K562 (cell line): ENCODE measurements at regions not wholly inside any gene's neighbourhood (a gene's known extent, or its start where the extent isn't known, plus 50 kb on each side); places are given as distances from the start of the nearest gene placed in this dataset.

Experiments used
- ATAC-seq: fragments of 200-7000 bp; cut with Tn5 transposase; 3 replicates; pipeline ENCODE4 v1.9.1; 2020; ENCODE audit warnings: moderate library complexity
- BruUV-seq: library from RNA; stranded (reverse); fragments of 400-500 nt; replicated peaks from 2 replicates; lab custom pipeline; 2021; lab: Mats Ljungman, UMichigan
- CTCF ChIA-PET: fragments of 300-600 bp; formaldehyde crosslinking; extraction: SDS; loops from one replicate; lab custom pipeline; 2021; ENCODE audit warnings: low intra/inter-chr PET ratio; lab: Yijun Ruan, JAX
- POLR2A ChIA-PET: fragments of 300-600, 350-650 bp; sonication (Branson Sonifier 250); formaldehyde crosslinking; extraction: SDS; loops from one replicate; lab custom pipeline; 2021; ENCODE audit warnings: antibody characterized with exemption, inconsistent platforms; lab: Yijun Ruan, JAX
- DNase-seq, 4 experiments: peaks; one replicate each; pipeline versions ENCODE4 v3.0.0 to v3.0.0-alpha.2; 2011 to 2018; ENCODE audit warnings: low spot score in 3 of 4, mixed read lengths in 3 of 4; ENCODE audit errors: extremely low read depth in 1 of 4
- FAIRE-seq: peaks from 2 replicates; lab custom pipeline; 2011; peaks lifted over from hg19 to GRCh38; lab: Jason Lieb, UNC
- H2AFZ ChIP-seq: 2 replicates; pipeline ENCODE4 v1.6.0; 2011; ENCODE audit warnings: low read depth, low read length, control low read depth, inconsistent platforms
- H3K27ac ChIP-seq: fragments of 200-600 bp; 3 replicates; pipeline ENCODE4 v1.8.0; 2011; ENCODE audit warnings: low read depth, mild to moderate bottlenecking, control low read depth, inconsistent platforms, low read length, moderate library complexity, mixed read lengths; ENCODE audit errors: extremely low read depth
- H3K27me3 ChIP-seq, 2 experiments: fragments of 300-600 bp in 1 of 2; 2 replicates in 1 of 2; 3 replicates in 1 of 2; pipeline versions ENCODE4 v1.6.0 to v1.8.0; 2011; ENCODE audit warnings: inconsistent platforms in 2 of 2, low read length in 2 of 2, mild to moderate bottlenecking in 1 of 2, mixed read lengths in 1 of 2, moderate library complexity in 1 of 2; ENCODE audit not compliant: control insufficient read depth in 2 of 2, insufficient read depth in 2 of 2
- H3K36me3 ChIP-seq: fragments of 300-600 bp; 3 replicates; pipeline ENCODE4 v1.8.0; 2011; ENCODE audit warnings: mild to moderate bottlenecking, low read length, inconsistent platforms; ENCODE audit not compliant: control insufficient read depth, insufficient read depth
- H3K4me1 ChIP-seq, 2 experiments: fragments of 200-600 bp in 1 of 2; replicated peaks in 1 of 2; 2 replicates in 1 of 2; 3 replicates in 1 of 2; pipeline versions ENCODE4 v1.5.1 to v1.8.0; 2011; ENCODE audit warnings: inconsistent platforms in 2 of 2, low read length in 2 of 2, mild to moderate bottlenecking in 1 of 2, mixed read lengths in 1 of 2, moderate library complexity in 1 of 2; ENCODE audit not compliant: control insufficient read depth in 2 of 2, insufficient read depth in 2 of 2
- H3K4me2 ChIP-seq: 2 replicates; pipeline ENCODE4 v1.6.1; 2011; ENCODE audit warnings: low read length, control low read depth, inconsistent platforms, mixed read lengths; ENCODE audit not compliant: insufficient read depth
- H3K4me3 ChIP-seq: fragments of 200-600 bp; sonication (generic), shearing (Covaris generic); 2 replicates; pipeline ENCODE4 v1.5.1; 2016; ENCODE audit warnings: control low read depth, inconsistent platforms
- H3K79me2 ChIP-seq: fragments of 200-600 bp; 3 replicates; pipeline ENCODE4 v1.8.0; 2011; ENCODE audit warnings: low read length, inconsistent platforms; ENCODE audit not compliant: control insufficient read depth, insufficient read depth
- H3K9ac ChIP-seq, 2 experiments: 2 replicates each; pipeline versions ENCODE4 v1.6.0 to v1.6.1; 2011; ENCODE audit warnings: low read depth in 2 of 2, low read length in 2 of 2, control low read depth in 1 of 2, inconsistent platforms in 1 of 2, mild to moderate bottlenecking in 1 of 2, mixed read lengths in 1 of 2; ENCODE audit not compliant: insufficient read depth in 1 of 2
- H3K9me1 ChIP-seq: one replicate; pipeline ENCODE4 v1.6.0; 2011; ENCODE audit warnings: inconsistent platforms, mild to moderate bottlenecking, low read length, moderate library complexity; ENCODE audit not compliant: control insufficient read depth, insufficient read depth
- H3K9me3 ChIP-seq: replicated peaks from 2 replicates; pipeline ENCODE4 v1.5.1; 2011; ENCODE audit warnings: low read depth, low read length, inconsistent platforms; ENCODE audit not compliant: control insufficient read depth, insufficient read depth
- H4K20me1 ChIP-seq: replicated peaks from 2 replicates; pipeline ENCODE4 v1.6.1; 2011; ENCODE audit warnings: low read length, inconsistent platforms, mixed read lengths; ENCODE audit not compliant: control insufficient read depth, insufficient read depth
- ARID1B ChIP-seq: fragments of 450-650 bp; IDR thresholded peaks from 2 replicates; pipeline ENCODE4 v1.6.1; 2016; ENCODE audit warnings: antibody characterized with exemption, mild to moderate bottlenecking, inconsistent platforms
- EGR1 ChIP-seq: fragments of 450-650 bp; conservative IDR thresholded peaks from 2 replicates; pipeline ENCODE4 v1.6.1; 2017; ENCODE audit warnings: mild to moderate bottlenecking
- POLR2AphosphoS2 ChIP-seq: IDR thresholded peaks from 2 replicates; pipeline ENCODE4 v1.6.1; 2012; ENCODE audit warnings: low read length, improper control_type of control experiment
- POLR3G ChIP-seq: IDR thresholded peaks from 2 replicates; pipeline ENCODE4 v1.6.1; 2011; ENCODE audit not compliant: insufficient read length, insufficient replicate concordance; ENCODE audit errors: extremely low read depth
- TAL1 ChIP-seq: fragments of 450-650 bp; IDR thresholded peaks from 2 replicates; pipeline ENCODE4 v1.6.1; 2016; ENCODE audit warnings: mild to moderate bottlenecking
- TSHZ1 ChIP-seq: fragments of 250-450 bp; sonication (Bioruptor Pico); IDR thresholded peaks from 2 replicates; pipeline ENCODE4 v1.4.0; 2020; ENCODE audit warnings: mild to moderate bottlenecking, moderate library complexity
- U2AF1 ChIP-seq: fragments of 200-400 bp; formaldehyde crosslinking; optimal IDR thresholded peaks from 2 replicates; pipeline ENCODE3; 2017; ENCODE audit warnings: mild to moderate bottlenecking, low read depth, low read length, moderate library complexity
- ZNF324 ChIP-seq: fragments of 250-450 bp; sonication (Bioruptor Pico); IDR thresholded peaks from 2 replicates; pipeline ENCODE4 v1.4.0; 2020; ENCODE audit warnings: mild to moderate bottlenecking
- ZNF75A ChIP-seq: fragments of 450-650 bp; formaldehyde crosslinking; IDR thresholded peaks from 2 replicates; pipeline ENCODE4 v1.4.0; 2020; ENCODE audit warnings: mild to moderate bottlenecking
- WGBS: fragments of 100-300 bp; shearing (Covaris generic); methylation state at CpG from one replicate; pipeline ENCODE4 v1.1.6; 2016; ENCODE audit warnings: low coverage, mixed read lengths; ENCODE audit not compliant: insufficient coverage; ENCODE audit errors: missing lambda C conversion rate; 5-methylcytosine and 5-hydroxymethylcytosine counted together
- in situ Hi-C: fragments of 300-500 bp; cut with MboI; formaldehyde crosslinking; loops from 4 replicates; pipeline ENCODE4 v1.15.0; 2018; ENCODE audit warnings: inconsistent platforms, mixed read lengths
- intact Hi-C: fragments of 100-400 bp; cut with micrococcal nuclease; formaldehyde crosslinking; loops from 2 replicates; pipeline ENCODE4 v1.14.2; 2022
- TF ChIP-seq, protein P1 (sequence below), 2 experiments: IDR thresholded peaks; 2 replicates each; pipeline ENCODE4 v1.6.1; 2011; ENCODE audit warnings: borderline replicate concordance in 1 of 2, control low read depth in 1 of 2, low read depth in 1 of 2, low read length in 1 of 2, mild to moderate bottlenecking in 1 of 2, mixed read lengths in 1 of 2, moderate library complexity in 1 of 2; ENCODE audit not compliant: insufficient read depth in 1 of 2, insufficient read length in 1 of 2, poor library complexity in 1 of 2, severe bottlenecking in 1 of 2; ENCODE audit errors: extremely low read depth in 1 of 2
- TF ChIP-seq, protein P2 (sequence below): fragments of 250-450 bp; sonication (Bioruptor Pico); IDR thresholded peaks from 2 replicates; pipeline ENCODE4 v1.8.0; 2022; ENCODE audit warnings: moderate library complexity, mild to moderate bottlenecking, inconsistent platforms
- TF ChIP-seq, protein P3 (sequence below): sonication (generic); formaldehyde crosslinking; IDR thresholded peaks from 2 replicates; pipeline ENCODE4 v1.8.1; 2023; ENCODE audit warnings: mild to moderate bottlenecking, missing genetic modification reagents

DNA sequence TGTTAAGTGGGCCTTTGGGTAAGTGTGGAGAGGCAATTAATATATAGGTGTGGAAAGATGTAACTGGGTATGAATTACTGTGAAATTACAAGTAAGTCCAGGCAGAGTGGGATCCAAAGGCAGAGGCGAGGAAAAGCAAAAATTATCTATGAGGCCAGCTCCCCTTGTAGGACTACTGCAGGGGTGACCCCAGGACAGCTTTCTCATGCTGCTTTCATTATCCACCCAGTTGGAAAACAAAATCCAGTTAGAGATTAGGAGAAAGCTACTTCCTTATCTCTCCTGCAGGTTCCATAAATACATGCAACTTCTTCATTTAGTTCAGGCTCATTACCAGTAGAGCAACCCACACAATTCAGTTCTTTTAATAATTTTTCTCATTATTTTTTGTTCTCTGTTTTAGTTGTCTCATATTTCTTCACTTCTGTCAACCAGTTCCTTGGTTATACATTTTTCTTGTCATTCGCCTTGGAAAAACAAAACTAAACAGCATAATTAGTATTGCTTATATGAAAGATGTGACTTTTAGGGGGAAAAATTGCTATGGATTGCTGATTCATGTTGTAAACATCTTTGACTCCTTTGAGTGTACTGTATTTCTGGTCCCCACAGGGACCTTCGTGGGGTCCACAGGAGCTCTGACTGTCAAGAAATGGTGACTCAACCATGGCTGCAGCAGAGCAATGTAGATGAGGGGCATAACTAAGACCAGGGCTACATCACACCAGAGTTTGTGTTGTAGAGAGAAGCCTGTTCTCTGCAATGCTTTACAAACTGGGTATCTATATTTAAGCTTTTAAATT lies 110.4 kb upstream of the PARD3B start (continued):
- TF ChIP-seq ZNF324 (CRISPR knock-in tag) (no peak), TAL1 (peak; percentile 63), ARID1B (peak; percentile 84), TSHZ1 (CRISPR knock-in tag) (no peak), EGR1 (no peak), U2AF1 (no peak), ZNF75A (CRISPR knock-in tag) (no peak)
- TF ChIP-seq, all 486 proteins: peak for 48

DNA sequence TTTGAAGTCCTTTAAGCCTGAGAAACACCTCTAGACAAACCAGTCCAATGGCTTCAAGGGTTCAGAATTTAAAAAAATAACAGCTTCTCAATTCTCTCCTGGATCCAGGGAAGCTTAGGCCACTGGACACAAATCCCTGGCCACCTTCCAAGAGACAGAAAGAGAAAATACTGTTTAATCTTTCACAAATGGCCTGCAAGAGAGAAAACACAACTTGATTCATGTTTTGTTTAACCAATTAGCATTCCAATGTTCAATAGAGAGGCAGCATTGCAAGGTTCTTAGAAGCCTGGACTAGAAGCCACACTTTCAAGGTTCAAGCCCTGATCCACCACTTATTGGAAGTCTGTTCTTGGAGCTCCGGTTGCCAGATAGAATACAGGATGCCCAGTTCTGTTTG lies 109.0 kb upstream of the PARD3B start:
- intact Hi-C loops = loop anchor here (10.0 kb wide), 1 partner anchor 111 kb away; no protein-coding TSS in a partner anchor
- H3K27ac ChIP-seq = no peak overlapping the region
- no peak overlapping the region; a peak in 1 of 4 replicates for H3K9ac ChIP-seq
- peaks cover 14% of the 10 kb centered on the region for H3K9me3 ChIP-seq
- no peak overlapping the region for H3K4me2 ChIP-seq
- 43% methylated on average over 1 of the region's 1 CpG for WGBS
- no peaks in the 10 kb centered on the region for H4K20me1 ChIP-seq
- H3K79me2 ChIP-seq = no peaks in the 10 kb centered on the region
- no peaks in the 10 kb centered on the region for H3K9me1 ChIP-seq
- in situ Hi-C loops = no loop called here
- no peaks in the 10 kb centered on the region for H3K36me3 ChIP-seq
- no TSS peak for BruUV-seq
- peak overlapping the region; percentile 45; the same call in 1 of the 2 replicates for H2AFZ ChIP-seq
- H3K27me3 ChIP-seq = no peaks in the 10 kb centered on the region
- H3K4me1 ChIP-seq = peaks cover 0 to 28% of the 10 kb centered on the region in 2 experiments; a peak in 4 of 5 replicates
- DNase-seq (no peak), FAIRE-seq (no peak), ATAC-seq (no peak)
- ChIA-PET POLR2A (interaction anchor here (0.6 kb wide), 1 partner anchor 12 kb away, joined by 3 read pairs; no protein-coding TSS in a partner anchor), CTCF (no interaction called here)
- no peak overlapping the region for H3K4me3 ChIP-seq
- TF ChIP-seq POLR2AphosphoS2 (no peak), POLR3G (no peak), ZNF324 (CRISPR knock-in tag) (no peak)
- TF ChIP-seq, protein P1, sequence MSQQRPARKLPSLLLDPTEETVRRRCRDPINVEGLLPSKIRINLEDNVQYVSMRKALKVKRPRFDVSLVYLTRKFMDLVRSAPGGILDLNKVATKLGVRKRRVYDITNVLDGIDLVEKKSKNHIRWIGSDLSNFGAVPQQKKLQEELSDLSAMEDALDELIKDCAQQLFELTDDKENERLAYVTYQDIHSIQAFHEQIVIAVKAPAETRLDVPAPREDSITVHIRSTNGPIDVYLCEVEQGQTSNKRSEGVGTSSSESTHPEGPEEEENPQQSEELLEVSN (IDR thresholded peaks at IDR 0.05; ENCODE audit: borderline replicate concordance in 1 of 2, extremely low read depth in 1 of 2, insufficient read depth in 1 of 2, insufficient read length in 1 of 2, low read depth in 1 of 2, low read length in 1 of 2, poor library complexity in 1 of 2, severe bottlenecking in 1 of 2) = no peak
- TF ChIP-seq, protein P2, sequence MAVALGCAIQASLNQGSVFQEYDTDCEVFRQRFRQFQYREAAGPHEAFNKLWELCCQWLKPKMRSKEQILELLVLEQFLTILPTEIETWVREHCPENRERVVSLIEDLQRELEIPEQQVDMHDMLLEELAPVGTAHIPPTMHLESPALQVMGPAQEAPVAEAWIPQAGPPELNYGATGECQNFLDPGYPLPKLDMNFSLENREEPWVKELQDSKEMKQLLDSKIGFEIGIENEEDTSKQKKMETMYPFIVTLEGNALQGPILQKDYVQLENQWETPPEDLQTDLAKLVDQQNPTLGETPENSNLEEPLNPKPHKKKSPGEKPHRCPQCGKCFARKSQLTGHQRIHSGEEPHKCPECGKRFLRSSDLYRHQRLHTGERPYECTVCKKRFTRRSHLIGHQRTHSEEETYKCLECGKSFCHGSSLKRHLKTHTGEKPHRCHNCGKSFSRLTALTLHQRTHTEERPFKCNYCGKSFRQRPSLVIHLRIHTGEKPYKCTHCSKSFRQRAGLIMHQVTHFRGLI = no peak
- TF ChIP-seq, protein P3, sequence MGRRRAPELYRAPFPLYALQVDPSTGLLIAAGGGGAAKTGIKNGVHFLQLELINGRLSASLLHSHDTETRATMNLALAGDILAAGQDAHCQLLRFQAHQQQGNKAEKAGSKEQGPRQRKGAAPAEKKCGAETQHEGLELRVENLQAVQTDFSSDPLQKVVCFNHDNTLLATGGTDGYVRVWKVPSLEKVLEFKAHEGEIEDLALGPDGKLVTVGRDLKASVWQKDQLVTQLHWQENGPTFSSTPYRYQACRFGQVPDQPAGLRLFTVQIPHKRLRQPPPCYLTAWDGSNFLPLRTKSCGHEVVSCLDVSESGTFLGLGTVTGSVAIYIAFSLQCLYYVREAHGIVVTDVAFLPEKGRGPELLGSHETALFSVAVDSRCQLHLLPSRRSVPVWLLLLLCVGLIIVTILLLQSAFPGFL (CRISPR knock-in tag) = no peak
